HEK293 (cell line): ENCODE measurements at regions not wholly inside any gene's neighbourhood (a gene's known extent, or its start where the extent isn't known, plus 50 kb on each side); places are given as distances from the start of the nearest gene placed in this dataset.

ENCODE experiments used
- CTCF ChIP-seq: fragments of 450-650 bp; formaldehyde crosslinking; IDR thresholded peaks from 2 replicates; pipeline ENCODE4 v1.5.1; 2016; ENCODE audit warnings: missing biosample characterization, missing genetic modification characterization
- KLF1 ChIP-seq: fragments of 450-650 bp; formaldehyde crosslinking; IDR thresholded peaks from 2 replicates; pipeline ENCODE4 v1.5.1; 2016; ENCODE audit warnings: missing biosample characterization, missing genetic modification characterization
- WT1 ChIP-seq: fragments of 450-650 bp; formaldehyde crosslinking; IDR thresholded peaks from 2 replicates; pipeline ENCODE4 v1.5.1; 2016; ENCODE audit warnings: missing biosample characterization, missing genetic modification characterization
- ZFP3 ChIP-seq: fragments of 450-650 bp; formaldehyde crosslinking; IDR thresholded peaks from 2 replicates; pipeline ENCODE4 v1.5.1; 2016; ENCODE audit warnings: low read depth, missing biosample characterization, missing genetic modification characterization
- ZNF112 ChIP-seq: fragments of 450-650 bp; formaldehyde crosslinking; IDR thresholded peaks from 2 replicates; pipeline ENCODE4 v1.5.0; 2017; ENCODE audit warnings: missing biosample characterization, missing genetic modification characterization
- ZNF184 ChIP-seq: fragments of 450-650 bp; IDR thresholded peaks from 2 replicates; pipeline ENCODE4 v1.5.1; 2018; ENCODE audit warnings: missing biosample characterization, mild to moderate bottlenecking, missing genetic modification characterization
- ZNF274 ChIP-seq, 2 experiments: fragments of 200-500 bp in 1 of 2; fragments of 450-650 bp in 1 of 2; sonication (Bioruptor generic) in 1 of 2; formaldehyde crosslinking in 1 of 2; IDR thresholded peaks; 2 replicates each; pipeline versions ENCODE4 v1.5.1 to v1.6.1; 2014 to 2016; ENCODE audit warnings: borderline replicate concordance in 1 of 2, inconsistent platforms in 1 of 2, low read length in 1 of 2, missing biosample characterization in 1 of 2, missing genetic modification characterization in 1 of 2
- ZNF292 ChIP-seq: fragments of 450-650 bp; formaldehyde crosslinking; IDR thresholded peaks from 2 replicates; pipeline ENCODE4 v1.5.1; 2016; ENCODE audit warnings: low read depth, missing biosample characterization, missing genetic modification characterization, borderline replicate concordance
- ZNF311 ChIP-seq: fragments of 450-650 bp; formaldehyde crosslinking; IDR thresholded peaks from 2 replicates; pipeline ENCODE4 v1.5.1; 2017; ENCODE audit warnings: missing biosample characterization, missing genetic modification characterization, borderline replicate concordance
- ZNF768 ChIP-seq: fragments of 450-650 bp; formaldehyde crosslinking; IDR thresholded peaks from 2 replicates; pipeline ENCODE4 v1.5.1; 2018; ENCODE audit warnings: missing biosample characterization, mild to moderate bottlenecking, missing genetic modification characterization
- TF ChIP-seq, protein P1 (sequence below): fragments of 450-650 bp; formaldehyde crosslinking; IDR thresholded peaks from 2 replicates; pipeline ENCODE4 v1.5.1; 2016; ENCODE audit warnings: missing biosample characterization, missing genetic modification characterization
- TF ChIP-seq, protein P2 (sequence below): fragments of 450-650 bp; IDR thresholded peaks from 2 replicates; pipeline ENCODE4 v1.5.1; 2018; ENCODE audit warnings: missing biosample characterization, mild to moderate bottlenecking, missing genetic modification characterization

DNA sequence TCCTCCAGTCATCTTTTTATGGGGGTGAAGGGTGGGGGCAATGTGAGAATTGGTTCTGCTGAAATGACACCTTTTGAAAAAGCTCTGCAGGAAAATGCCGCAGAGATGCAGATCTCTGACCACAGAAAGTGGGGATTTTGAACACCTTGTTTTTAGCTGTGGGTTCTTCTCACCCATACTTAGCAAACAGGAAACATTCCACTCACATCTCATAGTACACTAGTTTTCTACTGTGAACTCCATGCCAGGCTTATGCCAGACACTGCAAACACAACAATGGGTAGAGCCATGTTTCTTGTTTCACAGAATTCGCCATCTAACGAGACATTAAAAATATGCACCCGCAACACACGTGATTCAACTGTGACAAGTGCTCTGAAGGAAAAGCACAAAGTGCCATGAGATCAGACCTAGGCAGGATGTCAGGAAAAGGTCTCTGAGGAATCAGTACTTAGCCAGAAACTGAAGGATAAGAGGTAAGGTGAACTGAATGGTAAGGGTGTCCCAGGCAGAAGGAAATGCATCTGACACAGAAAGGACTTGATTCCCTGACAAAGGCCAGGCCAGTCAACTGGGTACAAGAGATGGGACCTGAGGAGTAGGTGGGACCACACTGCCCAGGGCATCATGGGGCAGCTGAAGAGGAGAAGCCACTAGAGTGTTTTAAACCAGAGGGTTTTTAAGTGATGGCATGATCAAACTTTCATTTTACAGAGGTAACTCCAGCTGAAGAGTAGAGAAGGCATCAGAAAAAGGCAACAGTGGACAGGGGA lies 83.8 kb upstream of the JAK1 start:
- TF ChIP-seq, protein P1, sequence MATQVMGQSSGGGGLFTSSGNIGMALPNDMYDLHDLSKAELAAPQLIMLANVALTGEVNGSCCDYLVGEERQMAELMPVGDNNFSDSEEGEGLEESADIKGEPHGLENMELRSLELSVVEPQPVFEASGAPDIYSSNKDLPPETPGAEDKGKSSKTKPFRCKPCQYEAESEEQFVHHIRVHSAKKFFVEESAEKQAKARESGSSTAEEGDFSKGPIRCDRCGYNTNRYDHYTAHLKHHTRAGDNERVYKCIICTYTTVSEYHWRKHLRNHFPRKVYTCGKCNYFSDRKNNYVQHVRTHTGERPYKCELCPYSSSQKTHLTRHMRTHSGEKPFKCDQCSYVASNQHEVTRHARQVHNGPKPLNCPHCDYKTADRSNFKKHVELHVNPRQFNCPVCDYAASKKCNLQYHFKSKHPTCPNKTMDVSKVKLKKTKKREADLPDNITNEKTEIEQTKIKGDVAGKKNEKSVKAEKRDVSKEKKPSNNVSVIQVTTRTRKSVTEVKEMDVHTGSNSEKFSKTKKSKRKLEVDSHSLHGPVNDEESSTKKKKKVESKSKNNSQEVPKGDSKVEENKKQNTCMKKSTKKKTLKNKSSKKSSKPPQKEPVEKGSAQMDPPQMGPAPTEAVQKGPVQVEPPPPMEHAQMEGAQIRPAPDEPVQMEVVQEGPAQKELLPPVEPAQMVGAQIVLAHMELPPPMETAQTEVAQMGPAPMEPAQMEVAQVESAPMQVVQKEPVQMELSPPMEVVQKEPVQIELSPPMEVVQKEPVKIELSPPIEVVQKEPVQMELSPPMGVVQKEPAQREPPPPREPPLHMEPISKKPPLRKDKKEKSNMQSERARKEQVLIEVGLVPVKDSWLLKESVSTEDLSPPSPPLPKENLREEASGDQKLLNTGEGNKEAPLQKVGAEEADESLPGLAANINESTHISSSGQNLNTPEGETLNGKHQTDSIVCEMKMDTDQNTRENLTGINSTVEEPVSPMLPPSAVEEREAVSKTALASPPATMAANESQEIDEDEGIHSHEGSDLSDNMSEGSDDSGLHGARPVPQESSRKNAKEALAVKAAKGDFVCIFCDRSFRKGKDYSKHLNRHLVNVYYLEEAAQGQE (tag by site-specific recombination) = no peak
- TF ChIP-seq ZNF768 (tag by site-specific recombination) = no peak
- TF ChIP-seq CTCF (tag by site-specific recombination) = no peak
- no peak for TF ChIP-seq WT1 (tag by site-specific recombination)
- no peak for TF ChIP-seq KLF1 (tag by site-specific recombination)
- no peak for TF ChIP-seq ZNF184
- no peak for TF ChIP-seq ZNF292
- no peak for TF ChIP-seq ZFP3 (tag by site-specific recombination)
- TF ChIP-seq ZNF112 = no peak
- no peak for TF ChIP-seq ZNF311
- TF ChIP-seq ZNF274 (IDR thresholded peaks at IDR 0.05; ENCODE audit: low read length) = no peak
- TF ChIP-seq ZNF274 (tag by site-specific recombination; IDR thresholded peaks at IDR 0.05; ENCODE audit: borderline replicate concordance) = no peak
- TF ChIP-seq, protein P2, sequence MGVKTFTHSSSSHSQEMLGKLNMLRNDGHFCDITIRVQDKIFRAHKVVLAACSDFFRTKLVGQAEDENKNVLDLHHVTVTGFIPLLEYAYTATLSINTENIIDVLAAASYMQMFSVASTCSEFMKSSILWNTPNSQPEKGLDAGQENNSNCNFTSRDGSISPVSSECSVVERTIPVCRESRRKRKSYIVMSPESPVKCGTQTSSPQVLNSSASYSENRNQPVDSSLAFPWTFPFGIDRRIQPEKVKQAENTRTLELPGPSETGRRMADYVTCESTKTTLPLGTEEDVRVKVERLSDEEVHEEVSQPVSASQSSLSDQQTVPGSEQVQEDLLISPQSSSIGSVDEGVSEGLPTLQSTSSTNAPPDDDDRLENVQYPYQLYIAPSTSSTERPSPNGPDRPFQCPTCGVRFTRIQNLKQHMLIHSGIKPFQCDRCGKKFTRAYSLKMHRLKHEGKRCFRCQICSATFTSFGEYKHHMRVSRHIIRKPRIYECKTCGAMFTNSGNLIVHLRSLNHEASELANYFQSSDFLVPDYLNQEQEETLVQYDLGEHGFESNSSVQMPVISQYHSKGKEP (tag by site-specific recombination) = no peak
